GM12864 (cell line): ENCODE measurements at regions not wholly inside any gene's neighbourhood (a gene's known extent, or its start where the extent isn't known, plus 50 kb on each side); places are given as distances from the start of the nearest gene placed in this dataset.

ENCODE experiments used
- DNase-seq: peaks from one replicate; pipeline ENCODE4 v3.0.0-alpha.2; 2011; ENCODE audit warnings: low read depth
- H3K4me3 ChIP-seq: 2 replicates; pipeline ENCODE4 v1.5.1; 2011; ENCODE audit warnings: mild to moderate bottlenecking, low read depth, low read length, control low read depth
- CTCF ChIP-seq: IDR thresholded peaks from 2 replicates; pipeline ENCODE4 v1.5.1; 2011; ENCODE audit warnings: low read depth, mild to moderate bottlenecking, moderate library complexity, low read length, control low read depth, inconsistent platforms; ENCODE audit errors: missing control alignments

GRCh38 chr11:23684701-23685100 lies 812.2 kb upstream of the LUZP2 start:
- no peak overlapping the region for H3K4me3 ChIP-seq
- no peak for DNase-seq
- TF ChIP-seq CTCF = no peak

GRCh38 chr11:23687991-23688390 lies 808.9 kb upstream of the LUZP2 start:
- H3K4me3 ChIP-seq = no peak overlapping the region
- DNase-seq = no peak
- TF ChIP-seq CTCF = no peak

- no peak overlapping the region for H3K4me3 ChIP-seq
- TF ChIP-seq CTCF = no peak
- no peak for DNase-seq
These were observed 808.4 kb upstream of the LUZP2 start for GRCh38 chr11:23688411-23688810.

- H3K4me3 ChIP-seq = no peak overlapping the region
- TF ChIP-seq CTCF = no peak
- no peak for DNase-seq
These were observed 808.0 kb upstream of the LUZP2 start for GRCh38 chr11:23688835-23689234.

- no peak for DNase-seq
- no peak for TF ChIP-seq CTCF
- H3K4me3 ChIP-seq = no peak overlapping the region
These were observed 800.0 kb upstream of the LUZP2 start for GRCh38 chr11:23696688-23697415.

GRCh38 chr11:23704183-23704582 lies 792.7 kb upstream of the LUZP2 start:
- no peak for DNase-seq
- no peak for TF ChIP-seq CTCF
- H3K4me3 ChIP-seq = no peak overlapping the region

- no peak overlapping the region for H3K4me3 ChIP-seq
- TF ChIP-seq CTCF = no peak
- DNase-seq = no peak
These were observed 784.9 kb upstream of the LUZP2 start for GRCh38 chr11:23711981-23712380.
